ENCODE measurements at regions not wholly inside any gene's neighbourhood (a gene's known extent, or its start where the extent isn't known, plus 50 kb on each side); places are given as distances from the start of the nearest gene placed in this dataset.
"Not testable (repeated sequence)": the region's sequence is repeated elsewhere in the genome, so short reads cannot be mapped to it uniquely, and the experiment has no call there.

- no peak for DNase-seq
Measured at GRCh38 chr4:114088481-114088880, 109.0 kb upstream of the ARSJ start.

- no peak for DNase-seq
Measured at GRCh38 chr4:114091546-114091945, 112.1 kb upstream of the ARSJ start.

GRCh38 chr4:114093221-114093715, 113.8 kb upstream of the ARSJ start:
- DNase-seq, result no peak

GRCh38 chr4:114100288-114101031, 121.0 kb upstream of the ARSJ start:
- DNase-seq, result no peak

GRCh38 chr4:114103908-114104307, 124.5 kb upstream of the ARSJ start:
- DNase-seq, result no peak

- no peak for DNase-seq
Measured at GRCh38 chr4:114108869-114109268, 129.4 kb upstream of the ARSJ start.

GRCh38 chr4:114109776-114110175, 130.3 kb upstream of the ARSJ start:
- DNase-seq, result no peak

GRCh38 chr4:114115526-114115925, 136.1 kb upstream of the ARSJ start:
- DNase-seq, result no peak

- DNase-seq, result no peak
Measured at GRCh38 chr4:114116861-114117260, 137.4 kb upstream of the ARSJ start.

GRCh38 chr4:114121221-114121620, 141.8 kb upstream of the ARSJ start:
- DNase-seq, result no peak

- no peak for DNase-seq
Measured at GRCh38 chr4:114132199-114132598, 152.8 kb upstream of the ARSJ start.

GRCh38 chr4:114132830-114133229, 153.4 kb upstream of the ARSJ start:
- no peak for DNase-seq

GRCh38 chr4:114136069-114136468, 156.6 kb upstream of the ARSJ start:
- no peak for DNase-seq

- no peak for DNase-seq
Measured at GRCh38 chr4:114137984-114138383, 158.5 kb upstream of the ARSJ start.

GRCh38 chr4:114146947-114147618, 167.6 kb upstream of the ARSJ start:
- DNase-seq, result no peak

- DNase-seq, result not testable (repeated sequence)
Measured at GRCh38 chr4:114147619-114148208, 168.3 kb upstream of the ARSJ start.

GRCh38 chr4:114148372-114149070, 169.1 kb upstream of the ARSJ start:
- not testable (repeated sequence) for DNase-seq

GRCh38 chr4:114156371-114156770, 176.9 kb upstream of the ARSJ start:
- DNase-seq, result no peak

GRCh38 chr4:114161809-114162208, 182.4 kb upstream of the ARSJ start:
- no peak for DNase-seq

- DNase-seq, result no peak
Measured at GRCh38 chr4:114163051-114163450, 183.6 kb upstream of the ARSJ start.

GRCh38 chr4:114173968-114174367, 194.5 kb upstream of the ARSJ start:
- DNase-seq, result no peak

- no peak for DNase-seq
Measured at GRCh38 chr4:114177628-114178027, 198.2 kb upstream of the ARSJ start.

- no peak for DNase-seq
Measured at GRCh38 chr4:114178392-114178791, 198.9 kb upstream of the ARSJ start.
